Esophagus (tissue), 2 donors: ENCODE measurements at regions not wholly inside any gene's neighbourhood (a gene's known extent, or its start where the extent isn't known, plus 50 kb on each side); places are given as distances from the start of the nearest gene placed in this dataset.
"Not testable (repeated sequence)": the region's sequence is repeated elsewhere in the genome, so short reads cannot be mapped to it uniquely, and the experiment has no call there.

ENCODE experiments used
- H3K27ac ChIP-seq, 2 donors: one replicate each; pipeline ENCODE4 v1.5.1; 2013; ENCODE audit warnings: low read depth in 2 of 2, mild to moderate bottlenecking in 2 of 2, inconsistent platforms in 1 of 2, low read length in 1 of 2, moderate library complexity in 1 of 2
- H3K27me3 ChIP-seq, 2 donors: one replicate each; pipeline ENCODE4 v1.6.1; 2013; ENCODE audit warnings: low read length in 2 of 2, control low read depth in 1 of 2, mild to moderate bottlenecking in 1 of 2; ENCODE audit not compliant: insufficient read depth in 2 of 2, control insufficient read depth in 1 of 2
- H3K36me3 ChIP-seq, 2 donors: one replicate each; pipeline ENCODE4 v1.6.1; 2013; ENCODE audit warnings: low read length in 1 of 2; ENCODE audit not compliant: control insufficient read depth in 2 of 2, insufficient read depth in 2 of 2
- H3K4me1 ChIP-seq, 2 donors: one replicate each; pipeline ENCODE4 v1.6.1; 2013; ENCODE audit warnings: low read length in 1 of 2; ENCODE audit not compliant: control insufficient read depth in 2 of 2, insufficient read depth in 2 of 2
- H3K4me3 ChIP-seq, 2 donors: one replicate each; pipeline ENCODE4 v1.5.1; 2013; ENCODE audit warnings: low read length in 2 of 2, mild to moderate bottlenecking in 2 of 2, low read depth in 1 of 2, moderate library complexity in 1 of 2
- H3K9me3 ChIP-seq, 2 donors: one replicate each; pipeline ENCODE4 v1.6.1; 2013; ENCODE audit warnings: mild to moderate bottlenecking in 2 of 2, low read depth in 1 of 2, low read length in 1 of 2, moderate library complexity in 1 of 2; ENCODE audit not compliant: control insufficient read depth in 2 of 2, insufficient read depth in 1 of 2
- WGBS, 2 donors: extraction: QIAGEN DNeasy Blood & Tissue Kit; methylation state at CpG; one replicate each; pipeline ENCODE4 v1.1.7; 2013; 5-methylcytosine and 5-hydroxymethylcytosine counted together
- donor health status: healthy with polysubstance abuse.
- donor health status: Bipolar disorder and iron deficiency.

- no peak overlapping the region for H3K27ac ChIP-seq
- 67 to 78% methylated on average over 2 of the region's 2 CpGs for WGBS, 2 donors
Measured at GRCh38 chr4:130995988-130996387, 1900.0 kb downstream of the C4orf33 start.

GRCh38 chr4:131001371-131001770, 1905.4 kb downstream of the C4orf33 start:
- Histone ChIP-seq H3K27ac (no peak overlapping the region), H3K27me3 (no peaks in the 10 kb centered on the region), H3K9me3 (peaks cover 0 to 3% of the 10 kb centered on the region in 2 donors), H3K4me1 (no peaks in the 10 kb centered on the region), H3K36me3 (no peaks in the 10 kb centered on the region), H3K4me3 (no peak overlapping the region)

More at GRCh38 chr4:130995988-130996387, 1900.0 kb downstream of the C4orf33 start:
- Histone ChIP-seq H3K36me3 (no peaks in the 10 kb centered on the region), H3K27me3 (no peaks in the 10 kb centered on the region), H3K4me3 (no peak overlapping the region), H3K4me1 (no peaks in the 10 kb centered on the region), H3K9me3 (peaks cover 0 to 3% of the 10 kb centered on the region in 2 donors)

GRCh38 chr4:131002132-131002531, 1906.2 kb downstream of the C4orf33 start:
- H3K4me3 ChIP-seq = no peak overlapping the region
- H3K9me3 ChIP-seq = no peaks in the 10 kb centered on the region
- WGBS, 2 donors = 74 to 87% methylated on average over 1 of the region's 1 CpG
- no peak overlapping the region for H3K27ac ChIP-seq
- H3K27me3 ChIP-seq = no peaks in the 10 kb centered on the region
- H3K4me1 ChIP-seq = no peaks in the 10 kb centered on the region
- H3K36me3 ChIP-seq = no peaks in the 10 kb centered on the region

GRCh38 chr4:131006388-131006787, 1910.4 kb downstream of the C4orf33 start:
- no peaks in the 10 kb centered on the region for H3K27me3 ChIP-seq
- no peak overlapping the region for H3K27ac ChIP-seq
- WGBS, 2 donors = 82 to 85% methylated on average over 6 of the region's 6 CpGs
- no peaks in the 10 kb centered on the region for H3K4me1 ChIP-seq
- no peaks in the 10 kb centered on the region for H3K36me3 ChIP-seq
- no peak overlapping the region for H3K4me3 ChIP-seq
- no peaks in the 10 kb centered on the region for H3K9me3 ChIP-seq

- not testable (repeated sequence) for H3K36me3 ChIP-seq, H3K27me3 ChIP-seq, H3K9me3 ChIP-seq, H3K4me3 ChIP-seq, H3K4me1 ChIP-seq, H3K27ac ChIP-seq
- WGBS, 2 donors = 80 to 83% methylated on average over 4 of the region's 4 CpGs
Measured at GRCh38 chr4:131011961-131012360, 1916.0 kb downstream of the C4orf33 start.

GRCh38 chr4:131013226-131013625, 1917.3 kb downstream of the C4orf33 start:
- H3K27ac ChIP-seq = no peak overlapping the region
- H3K36me3 ChIP-seq = no peaks in the 10 kb centered on the region
- H3K9me3 ChIP-seq = no peaks in the 10 kb centered on the region
- no peak overlapping the region for H3K4me3 ChIP-seq
- no peaks in the 10 kb centered on the region for H3K4me1 ChIP-seq
- no peaks in the 10 kb centered on the region for H3K27me3 ChIP-seq
- WGBS, 2 donors = 31 to 36% methylated on average over 1 of the region's 1 CpG

GRCh38 chr4:131026771-131027170, 1930.8 kb downstream of the C4orf33 start:
- H3K4me3 ChIP-seq = no peak overlapping the region
- no peaks in the 10 kb centered on the region for H3K27me3 ChIP-seq
- no peaks in the 10 kb centered on the region for H3K4me1 ChIP-seq
- whole genome bisulfite sequencing, 2 donors = 96% methylated on average over 9 of the region's 9 CpGs
- no peak overlapping the region for H3K27ac ChIP-seq
- H3K36me3 ChIP-seq = no peaks in the 10 kb centered on the region
- H3K9me3 ChIP-seq = no peaks in the 10 kb centered on the region

GRCh38 chr4:131044368-131044767, 1948.4 kb downstream of the C4orf33 start:
- Histone ChIP-seq H3K27me3 (no peaks in the 10 kb centered on the region), H3K27ac (no peak overlapping the region), H3K36me3 (no peaks in the 10 kb centered on the region), H3K9me3 (no peaks in the 10 kb centered on the region), H3K4me1 (no peaks in the 10 kb centered on the region), H3K4me3 (no peak overlapping the region)

GRCh38 chr4:131046821-131047220, 1950.9 kb downstream of the C4orf33 start:
- no peaks in the 10 kb centered on the region for H3K27me3 ChIP-seq
- no peak overlapping the region for H3K4me3 ChIP-seq
- no peaks in the 10 kb centered on the region for H3K36me3 ChIP-seq
- 80 to 90% methylated on average over 4 of the region's 4 CpGs for WGBS, 2 donors
- no peaks in the 10 kb centered on the region for H3K9me3 ChIP-seq
- H3K4me1 ChIP-seq = no peaks in the 10 kb centered on the region
- no peak overlapping the region for H3K27ac ChIP-seq

GRCh38 chr4:131052646-131053045, 1956.7 kb downstream of the C4orf33 start:
- peaks cover 0 to 3% of the 10 kb centered on the region in 2 donors for H3K9me3 ChIP-seq
- H3K4me1 ChIP-seq = no peaks in the 10 kb centered on the region
- no peak overlapping the region for H3K27ac ChIP-seq
- 82 to 84% methylated on average over 2 of the region's 2 CpGs for WGBS, 2 donors
- no peaks in the 10 kb centered on the region for H3K36me3 ChIP-seq
- no peaks in the 10 kb centered on the region for H3K27me3 ChIP-seq
- H3K4me3 ChIP-seq = no peak overlapping the region
